HL-60 (cell line): ENCODE measurements at regions not wholly inside any gene's neighbourhood (a gene's known extent, or its start where the extent isn't known, plus 50 kb on each side); places are given as distances from the start of the nearest gene placed in this dataset.

ENCODE experiments used
- CTCF ChIP-seq: IDR thresholded peaks from one replicate; pipeline ENCODE4 v1.5.1; 2011; ENCODE audit warnings: low read length, control low read depth, inconsistent platforms; ENCODE audit not compliant: insufficient read depth
- GABPA ChIP-seq: IDR thresholded peaks from 2 replicates; pipeline ENCODE4 v1.6.1; 2012; ENCODE audit warnings: low read depth
- POLR2AphosphoS5 ChIP-seq: IDR thresholded peaks from 2 replicates; pipeline ENCODE4 v1.6.1; 2012; ENCODE audit warnings: low read depth
- REST ChIP-seq: IDR thresholded peaks from 2 replicates; pipeline ENCODE4 v1.6.1; 2012; ENCODE audit warnings: low read depth; ENCODE audit not compliant: insufficient replicate concordance
- SPI1 ChIP-seq: IDR thresholded peaks from 2 replicates; pipeline ENCODE4 v1.6.1; 2012; ENCODE audit warnings: low read depth, mild to moderate bottlenecking, borderline replicate concordance

GRCh38 chr1:5603353-5604104 is 388.7 kb downstream of the NPHP4 start:
- TF ChIP-seq CTCF, result no peak
- TF ChIP-seq REST, result no peak
- no peak for TF ChIP-seq SPI1
- no peak for TF ChIP-seq POLR2AphosphoS5
- TF ChIP-seq GABPA, result no peak
